ENCODE measurements at regions not wholly inside any gene's neighbourhood (a gene's known extent, or its start where the extent isn't known, plus 50 kb on each side); places are given as distances from the start of the nearest gene placed in this dataset.

DNA sequence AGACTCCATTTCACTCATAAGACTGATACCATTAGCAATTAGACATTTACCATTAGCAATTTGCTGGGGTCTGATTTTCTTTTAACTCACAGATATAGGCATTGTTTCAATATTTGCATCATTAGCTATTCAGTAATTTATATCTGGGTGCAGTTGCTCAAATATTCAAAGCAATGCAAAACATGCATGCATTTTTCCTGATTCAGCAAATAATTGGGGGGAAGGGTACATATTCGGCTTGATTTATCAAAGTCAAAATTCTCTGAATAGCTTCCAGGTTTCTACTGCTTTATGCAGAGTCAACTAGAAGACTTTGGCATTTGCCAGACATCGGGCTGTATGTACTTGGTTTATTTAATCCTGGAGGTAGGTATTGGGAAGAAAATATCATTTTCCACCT is 315.6 kb upstream of the NR2F2 start:
- DNase-seq, result no peak

DNA sequence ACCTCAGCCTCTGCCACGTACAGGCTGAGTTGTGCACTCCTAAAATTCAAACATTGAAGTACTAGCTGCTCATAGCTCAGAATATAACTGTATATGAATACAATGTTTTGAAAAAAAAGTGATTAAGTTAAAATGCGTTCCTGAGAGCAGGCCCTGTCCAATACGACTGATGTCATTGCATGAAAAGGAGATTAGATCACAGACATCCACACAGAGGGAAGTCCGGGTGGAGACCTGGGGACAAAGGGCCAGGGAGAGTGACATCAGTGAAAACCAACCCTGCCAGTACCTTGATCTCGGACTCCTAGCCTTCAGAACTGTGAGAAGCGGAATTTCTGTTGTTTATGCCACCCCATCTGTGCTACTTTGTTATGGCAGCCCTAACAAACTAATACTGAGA is 311.4 kb upstream of the NR2F2 start:
- no peak for DNase-seq

DNA sequence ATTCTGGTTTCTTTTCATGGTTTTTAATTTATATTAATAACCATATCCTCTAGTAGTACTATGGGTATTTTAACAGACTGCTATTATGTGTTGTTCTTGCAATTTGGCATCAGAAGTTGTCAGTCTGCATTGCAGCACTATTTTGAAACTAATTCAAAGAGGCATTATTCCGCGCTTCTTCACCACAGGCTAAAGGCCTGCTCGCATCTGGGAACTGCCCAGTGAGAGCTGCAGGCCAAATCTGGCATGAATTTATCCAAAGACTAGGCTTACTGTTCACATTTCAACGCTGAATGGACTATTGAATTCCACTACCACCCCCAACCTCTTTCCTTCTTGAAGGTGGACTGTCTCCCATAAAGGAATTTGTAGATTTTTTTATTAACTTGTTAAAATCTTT is 310.4 kb upstream of the NR2F2 start:
- no peak for DNase-seq

DNA sequence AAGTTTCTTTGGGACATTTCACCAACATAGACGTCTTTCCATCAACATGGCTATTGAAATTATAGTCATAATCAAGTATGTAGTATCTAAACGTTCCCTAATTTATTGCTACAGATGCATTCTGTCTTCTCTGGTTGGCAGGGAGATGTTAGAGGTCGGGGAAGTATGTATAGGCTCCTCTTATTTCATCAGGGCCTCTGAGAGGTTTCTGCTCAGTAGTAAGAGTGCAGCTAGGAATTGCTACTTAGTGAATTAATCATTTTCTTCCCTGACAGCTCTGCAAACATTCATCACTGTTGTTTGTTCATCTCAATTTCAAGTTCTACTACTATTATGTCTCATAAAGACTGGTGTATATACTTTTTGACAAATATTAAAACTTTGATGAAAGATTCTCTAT is 309.7 kb upstream of the NR2F2 start:
- no peak for DNase-seq

DNA sequence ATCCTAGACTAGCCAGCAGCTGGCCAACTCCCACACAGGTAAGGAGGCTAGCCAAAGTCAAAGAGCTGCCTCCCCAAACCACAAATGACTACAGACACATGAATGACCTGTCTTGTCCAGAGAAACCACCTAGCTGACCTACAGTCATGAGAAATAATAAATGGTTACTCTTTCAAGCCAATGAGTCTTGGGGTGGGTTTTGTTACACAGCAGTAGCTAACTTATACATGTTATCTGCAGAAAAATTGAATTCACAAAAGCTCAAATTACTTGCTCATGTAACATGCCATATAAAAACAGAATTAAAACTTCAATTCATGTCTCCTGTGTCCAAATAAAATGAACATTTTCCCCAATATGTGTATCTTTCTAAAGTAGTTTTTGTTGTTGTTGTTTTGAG is 307.4 kb upstream of the NR2F2 start:
- DNase-seq, result no peak

DNA sequence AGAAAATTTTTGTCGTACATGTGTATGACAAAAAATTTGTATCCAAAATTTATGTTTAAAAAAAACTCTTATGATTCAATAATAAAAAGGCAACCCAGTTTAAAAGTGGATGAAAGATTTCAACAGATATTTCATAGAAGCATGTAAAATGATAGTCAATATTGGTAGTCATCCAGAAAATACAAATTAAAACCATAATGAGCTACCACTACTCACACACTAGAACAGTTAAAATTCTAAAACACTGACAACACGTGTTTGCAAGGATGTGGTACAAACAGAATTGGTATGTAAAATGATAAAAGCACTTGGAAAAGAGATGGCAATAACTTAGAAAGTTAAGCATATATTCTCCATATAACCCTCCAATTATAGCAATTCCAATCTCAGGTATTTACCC is 303.0 kb upstream of the NR2F2 start:
- no peak for DNase-seq

DNA sequence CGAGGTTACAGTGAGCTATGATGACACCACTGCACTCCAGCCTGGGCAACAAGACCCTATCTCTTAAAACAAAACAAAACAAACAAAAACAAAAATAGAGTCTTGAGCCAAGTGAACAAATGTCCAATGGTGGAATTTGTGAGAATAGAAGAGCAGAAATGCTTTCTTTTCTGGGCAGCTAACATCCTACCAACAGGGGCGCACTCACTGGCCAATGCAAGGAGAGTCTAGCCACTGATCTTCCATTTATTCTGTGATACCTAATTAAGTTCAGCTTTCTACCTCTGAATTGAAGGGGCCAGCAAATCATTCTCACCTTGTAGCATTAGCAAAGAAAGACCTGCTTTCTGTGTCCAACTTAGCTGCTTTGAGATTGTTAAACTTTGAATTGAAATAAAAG is 301.9 kb upstream of the NR2F2 start:
- no peak for DNase-seq

DNA sequence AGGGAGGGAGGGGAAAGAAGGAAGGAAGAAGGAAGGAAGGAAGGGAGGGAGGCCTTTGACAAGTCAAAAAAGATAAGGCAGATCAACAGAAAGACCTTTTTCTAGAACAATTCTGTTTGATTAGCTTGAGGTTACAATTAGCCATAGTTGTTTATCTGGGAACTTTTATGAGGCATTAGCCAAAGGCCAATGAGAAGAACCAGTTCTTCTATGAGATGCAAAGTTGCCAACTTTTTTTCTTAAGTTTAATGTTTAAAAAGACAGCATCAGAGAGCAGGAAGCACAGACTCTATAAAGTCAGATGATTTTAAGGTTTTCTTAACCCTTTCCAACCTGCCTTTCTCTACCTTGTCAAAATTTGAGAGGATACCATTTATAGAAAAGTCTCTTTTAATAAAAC is 301.3 kb upstream of the NR2F2 start:
- DNase-seq, result no peak

DNA sequence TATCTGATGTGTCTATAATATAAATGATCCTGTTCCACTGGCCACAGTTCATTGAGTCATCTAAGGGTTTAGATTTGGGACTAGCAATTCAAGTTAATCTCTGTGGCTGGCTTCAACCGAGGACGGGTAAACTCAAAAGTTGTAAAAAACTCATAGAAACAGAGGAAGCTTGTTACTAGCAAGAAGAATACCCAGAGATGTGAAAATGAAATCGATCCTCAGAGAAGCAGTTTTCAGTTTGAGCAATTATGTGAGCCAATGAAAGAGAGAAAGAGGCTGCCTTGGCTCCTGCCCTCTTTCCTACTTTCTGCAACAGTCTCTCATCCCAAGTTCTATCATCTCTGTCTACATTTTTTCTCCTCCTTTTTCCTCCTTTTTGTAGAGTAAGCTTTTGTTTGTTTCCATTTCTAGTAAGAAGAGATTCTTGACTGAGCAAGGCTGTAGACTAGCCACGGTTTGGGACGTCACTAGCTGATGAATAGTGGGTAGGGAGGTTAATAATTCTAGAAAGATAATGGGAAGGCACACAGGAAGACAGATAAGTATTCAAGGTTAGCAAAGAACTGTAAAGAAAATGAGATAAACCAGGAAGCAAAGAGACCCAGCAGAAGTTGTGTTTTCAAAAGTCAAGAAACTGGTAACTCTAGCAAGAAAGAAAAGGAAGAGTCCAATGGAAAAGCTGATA is 298.9 kb upstream of the NR2F2 start:
- DNase-seq, result no peak

DNA sequence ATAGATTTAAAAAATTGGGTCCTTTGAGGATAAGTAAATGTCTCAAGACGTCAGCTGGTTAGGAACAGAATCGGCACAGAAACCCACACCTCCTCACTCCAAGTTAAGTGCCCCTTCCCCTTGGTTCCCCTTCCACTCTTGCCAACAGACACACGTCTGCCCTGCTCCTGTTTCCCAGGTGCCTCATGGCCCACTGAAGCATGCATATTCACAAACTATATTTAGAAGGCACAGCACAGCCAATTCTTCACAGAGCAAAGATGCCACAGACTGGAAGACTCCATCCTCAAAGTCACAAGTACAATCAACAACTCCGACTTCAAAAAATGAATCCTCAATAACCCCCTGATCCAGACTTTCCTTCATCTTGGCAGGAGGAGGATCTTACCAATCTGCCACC is 295.4 kb upstream of the NR2F2 start:
- no peak for DNase-seq

DNA sequence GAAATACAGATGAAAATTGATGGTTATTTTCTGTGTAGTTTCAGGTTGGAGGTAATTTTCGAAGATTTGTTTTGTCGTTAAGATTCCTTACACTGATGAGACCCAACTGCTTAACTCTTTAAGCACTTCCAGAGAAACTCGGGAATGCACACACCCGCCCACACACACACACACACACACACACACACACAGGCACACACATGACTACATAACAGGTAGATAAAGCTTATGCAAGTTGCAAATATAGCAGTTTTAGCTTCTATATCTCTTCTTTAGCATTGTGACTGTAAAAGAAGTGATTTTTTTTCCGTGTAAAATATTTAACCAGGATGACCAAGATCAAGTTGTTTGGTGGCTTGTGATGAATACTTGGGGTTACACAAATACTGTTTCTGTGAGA is 294.9 kb upstream of the NR2F2 start:
- no peak for DNase-seq

DNA sequence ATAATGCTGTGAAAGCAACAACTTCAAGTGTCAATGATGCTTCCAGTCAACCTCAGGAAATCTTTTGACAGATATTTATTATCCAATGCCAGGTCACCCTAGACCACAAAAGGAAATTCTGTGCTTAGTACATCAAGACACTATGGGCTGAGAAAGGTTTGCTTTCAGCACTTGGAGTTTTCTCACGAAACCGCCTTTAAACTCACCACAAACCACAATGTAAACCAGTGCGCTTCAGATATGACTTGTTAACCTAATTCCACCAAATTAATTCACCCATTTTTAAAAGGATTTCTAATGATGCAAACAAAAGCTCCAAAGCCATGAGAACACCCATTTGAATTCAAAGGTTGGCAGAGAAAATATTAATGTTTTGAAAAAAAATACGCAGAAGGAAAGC is 292.9 kb upstream of the NR2F2 start:
- DNase-seq, result no peak

DNA sequence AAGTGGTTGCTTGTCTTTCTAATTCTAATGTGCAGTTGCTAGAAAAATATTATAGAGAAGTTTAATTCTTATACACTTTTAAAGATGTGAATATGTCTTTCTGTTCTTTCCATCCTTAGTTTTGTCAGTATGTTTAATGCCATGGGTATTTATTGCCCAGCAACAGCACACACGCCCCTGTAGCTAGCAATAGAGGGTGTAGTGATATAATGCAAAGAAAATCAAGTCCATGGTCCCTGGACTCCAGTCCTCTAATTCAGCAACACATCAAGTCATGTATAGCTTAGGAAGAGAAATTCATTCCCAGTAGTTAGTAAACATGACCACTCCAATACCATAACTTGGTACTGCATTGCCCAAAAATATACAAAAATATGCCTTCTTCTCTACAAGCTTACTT is 292.4 kb upstream of the NR2F2 start:
- no peak for DNase-seq

DNA sequence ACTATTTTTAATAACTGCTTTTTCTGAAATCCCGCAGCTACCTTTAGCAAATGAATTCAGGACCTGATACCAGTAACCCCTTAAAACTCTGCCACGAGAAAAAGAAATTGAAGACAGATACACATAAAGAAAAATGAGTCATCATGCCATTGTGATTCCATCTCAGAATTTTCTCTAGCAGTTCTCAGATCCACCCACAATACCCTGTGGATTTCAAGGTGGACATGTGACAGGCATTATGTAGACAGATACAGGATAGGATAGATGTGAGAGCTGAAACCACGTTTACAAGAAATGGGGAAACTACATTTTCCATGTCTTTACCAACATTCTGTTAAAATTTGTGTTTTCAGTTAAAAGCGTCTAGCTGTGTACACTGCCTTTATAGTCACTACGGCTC is 291.9 kb upstream of the NR2F2 start:
- DNase-seq, result no peak

DNA sequence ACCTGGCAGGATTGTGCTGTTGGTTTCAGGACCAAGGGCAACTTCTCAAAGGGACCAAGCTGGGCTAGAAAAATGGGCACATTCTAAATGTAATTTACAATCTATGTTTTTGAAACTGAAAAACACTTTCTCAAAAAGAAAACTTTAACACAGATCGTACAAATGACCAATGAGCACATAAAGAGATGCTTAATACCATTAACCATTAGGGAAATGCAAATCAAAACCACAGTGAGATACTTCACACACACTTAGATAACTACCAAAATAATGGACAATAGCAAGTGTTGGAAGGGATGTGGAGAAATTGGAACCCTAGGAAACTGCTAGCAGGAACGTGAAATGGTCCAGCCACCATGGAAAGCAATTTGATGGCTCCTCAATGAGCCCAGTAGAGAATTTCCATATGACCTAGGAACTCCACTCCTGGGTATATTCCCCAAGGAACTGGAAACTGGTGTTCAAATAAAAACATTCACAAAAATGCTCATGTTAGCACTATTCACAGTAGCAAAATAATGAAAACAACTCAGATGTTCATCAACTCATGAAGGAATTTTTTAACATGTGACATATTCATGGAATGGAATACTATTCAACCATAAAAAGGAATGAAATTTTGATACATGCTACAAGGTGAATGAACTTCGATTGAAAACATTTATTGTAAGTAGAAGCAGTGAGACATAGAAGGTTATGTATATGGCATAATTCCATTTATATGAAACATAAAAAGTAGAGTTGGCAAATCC is 288.3 kb upstream of the NR2F2 start:
- no peak for DNase-seq

DNA sequence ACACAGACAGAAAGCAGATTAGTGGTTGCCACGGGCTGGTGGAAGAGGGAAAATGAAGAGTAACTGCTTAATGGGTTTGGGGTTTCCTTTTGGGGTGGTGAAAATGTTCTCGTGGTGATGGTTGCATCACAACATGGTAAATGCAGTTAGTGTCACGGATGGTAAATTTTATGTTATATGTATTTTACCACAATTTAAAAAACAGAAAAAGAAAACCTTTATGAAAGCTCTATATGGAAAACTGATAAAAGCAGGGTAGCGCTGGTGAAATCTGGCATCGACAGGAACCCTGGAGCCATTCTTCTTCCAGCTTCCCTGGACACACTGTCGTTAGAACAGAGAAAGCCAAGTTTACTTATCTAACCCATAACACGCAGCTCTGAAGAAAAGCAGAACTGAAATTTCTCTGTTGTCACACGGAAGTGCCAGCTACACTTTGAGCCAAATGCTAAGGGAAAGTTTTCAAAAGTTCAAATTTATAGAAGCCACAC is 287.7 kb upstream of the NR2F2 start:
- no peak for DNase-seq

DNA sequence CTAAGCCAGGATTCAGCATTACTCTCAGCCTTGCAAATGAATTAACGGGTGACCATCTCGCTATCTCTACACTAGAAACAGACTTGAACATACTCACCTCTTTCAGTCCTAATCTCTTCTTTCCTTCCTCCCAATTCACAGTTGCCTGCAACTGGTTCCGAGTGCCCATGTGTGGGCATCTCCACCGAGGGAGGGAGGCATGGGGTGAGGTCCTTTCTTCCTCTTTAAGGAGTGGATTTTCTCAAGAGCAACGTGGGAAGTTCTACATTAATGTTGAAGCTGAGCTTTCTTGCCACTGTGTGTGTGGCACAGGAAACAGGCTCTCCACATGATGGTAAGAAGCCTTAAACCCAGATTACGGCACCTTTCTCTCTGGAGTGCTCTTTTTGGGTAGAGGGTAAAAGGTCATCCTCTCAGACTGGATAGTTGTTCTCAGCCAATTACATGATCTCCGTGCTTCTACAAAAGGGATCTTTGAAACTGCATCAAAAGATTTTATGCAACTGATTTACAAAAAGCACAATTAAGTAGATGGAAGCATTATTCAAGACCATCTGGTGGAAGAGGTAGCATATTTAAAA is 286.8 kb upstream of the NR2F2 start:
- no peak for DNase-seq

DNA sequence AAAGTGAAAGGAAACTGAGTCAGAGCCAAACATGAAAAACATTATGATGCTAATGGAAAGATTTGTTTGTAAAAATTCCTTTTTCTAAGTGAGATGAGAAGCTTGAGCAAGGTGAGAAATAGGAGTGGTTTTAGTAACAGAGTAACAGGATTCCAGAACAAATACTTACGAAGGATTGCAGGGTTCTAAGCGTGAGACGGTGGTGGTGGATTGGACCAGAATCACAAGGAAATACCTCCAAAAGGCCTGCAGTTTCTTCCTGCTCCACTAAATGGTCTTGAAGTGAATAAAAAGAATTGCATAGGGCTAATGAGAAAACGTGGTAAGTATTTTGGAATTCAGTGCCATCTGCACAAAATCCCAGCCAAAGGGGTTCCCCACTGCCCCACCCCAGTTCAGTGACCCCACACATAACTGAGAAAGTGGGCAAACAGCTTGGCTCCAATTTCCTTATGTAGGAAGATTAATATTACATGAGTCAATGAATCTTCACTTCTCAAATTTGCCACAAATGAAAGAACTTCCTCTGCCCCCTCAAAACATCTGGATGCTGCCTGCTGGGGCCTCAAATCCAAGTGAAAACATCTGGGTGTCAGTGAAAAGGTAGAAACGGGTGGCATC is 283.8 kb upstream of the NR2F2 start:
- DNase-seq, result no peak

DNA sequence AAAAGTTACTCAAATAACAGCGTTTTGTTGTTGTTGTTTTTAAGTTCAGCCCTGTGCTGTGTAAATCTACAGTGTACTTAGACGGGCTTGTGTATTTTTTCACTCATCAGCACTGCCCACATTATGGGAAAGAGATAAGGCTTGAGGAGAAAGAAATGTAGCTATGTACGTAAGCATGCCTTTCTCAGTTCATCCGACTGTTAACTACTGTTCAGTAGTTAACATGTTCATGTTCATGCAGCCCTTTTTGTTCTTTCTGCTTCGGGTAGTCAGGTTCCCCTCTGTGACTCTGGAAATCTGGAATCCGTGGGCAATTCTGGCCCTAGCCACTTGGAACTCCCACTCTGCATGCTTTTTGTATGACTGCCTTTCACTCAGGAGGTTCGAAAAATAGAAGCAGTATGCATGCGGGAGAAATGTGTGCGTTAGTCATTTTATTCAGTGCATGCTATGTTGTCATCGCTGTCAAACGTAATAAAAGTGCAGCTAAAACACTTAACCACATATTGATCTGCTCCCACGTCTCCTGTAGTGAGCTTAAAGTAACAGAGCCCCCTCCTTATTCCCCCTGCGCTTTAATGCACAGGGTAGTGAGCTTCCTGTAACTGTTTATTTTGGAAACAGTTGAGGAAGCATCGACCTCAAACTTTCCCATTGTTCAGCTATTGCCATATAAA is 283.1 kb upstream of the NR2F2 start:
- DNase-seq, result no peak

DNA sequence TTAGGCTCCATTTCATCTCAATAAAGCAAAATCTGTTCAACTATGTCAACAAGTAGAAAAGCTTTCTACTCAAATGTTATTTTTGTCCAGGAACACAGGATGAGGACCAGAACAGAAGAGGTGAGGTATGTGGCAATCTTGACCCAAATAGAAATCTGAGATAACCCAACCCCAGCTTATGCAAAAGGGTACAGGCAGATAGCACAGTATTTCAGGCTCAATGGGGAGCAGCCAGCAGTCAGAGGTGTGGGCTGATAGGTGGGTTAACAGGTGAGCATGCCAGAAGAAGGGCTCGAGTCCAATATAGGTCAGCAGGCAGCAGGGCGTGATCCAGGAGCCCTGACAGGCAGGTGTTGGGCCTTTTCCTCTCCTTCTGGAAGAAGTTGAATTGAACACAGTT is 281.2 kb upstream of the NR2F2 start:
- DNase-seq, result no peak

DNA sequence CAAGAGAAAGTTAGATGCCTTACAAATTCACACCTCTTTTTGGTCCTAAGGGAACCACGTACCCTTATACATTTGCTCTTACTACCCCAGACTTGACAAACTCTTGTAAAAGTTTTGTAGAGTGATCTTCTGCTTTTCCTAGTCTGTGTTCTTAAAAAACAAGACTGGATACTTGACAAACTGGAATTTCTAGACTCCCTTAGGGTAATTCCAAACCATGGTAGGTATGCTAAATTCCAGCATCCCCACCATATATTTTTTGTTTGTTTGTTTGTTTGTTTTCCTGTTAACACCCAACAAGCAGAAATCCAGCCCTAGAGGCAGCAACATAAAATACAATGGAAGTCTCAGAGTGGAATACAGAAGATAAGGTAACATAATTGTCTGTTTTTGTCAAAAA is 280.7 kb upstream of the NR2F2 start:
- DNase-seq, result no peak

DNA sequence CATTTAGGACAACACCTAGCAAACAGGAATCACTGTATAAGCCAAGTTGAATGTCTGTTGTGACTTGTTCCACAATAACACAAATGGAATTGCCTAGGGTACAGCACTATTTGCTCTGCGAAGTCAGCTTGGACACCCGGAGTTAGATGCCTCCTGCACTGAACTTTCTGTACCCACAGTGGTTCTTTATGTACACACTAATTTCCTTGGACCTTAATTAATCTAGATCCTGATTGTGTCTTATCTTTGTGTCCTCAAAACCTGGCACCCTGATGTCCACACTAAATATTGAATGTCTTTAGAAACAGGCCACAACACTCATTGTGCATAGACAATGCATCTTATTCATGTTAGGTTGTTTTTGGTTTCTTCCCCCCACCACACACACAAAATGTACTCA is 278.9 kb upstream of the NR2F2 start:
- DNase-seq, result no peak

DNA sequence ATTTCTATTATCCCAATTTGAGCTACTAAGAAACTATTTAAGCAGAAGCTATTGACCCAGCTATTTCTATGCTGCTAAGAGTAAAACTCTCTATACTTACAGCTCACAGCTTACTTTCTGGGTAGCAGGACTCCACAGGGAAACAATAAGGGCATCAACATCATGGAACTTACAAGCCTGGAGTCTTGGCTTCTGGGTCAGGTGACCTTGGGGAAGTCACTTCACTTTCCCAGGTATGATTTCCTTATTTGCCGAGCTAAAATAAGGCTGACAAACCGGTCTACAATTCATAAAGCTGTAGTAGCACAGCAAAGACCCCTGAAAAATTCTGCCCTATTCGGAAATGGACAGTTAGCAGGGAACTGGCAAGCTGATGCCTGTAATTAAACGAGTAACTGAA is 278.3 kb upstream of the NR2F2 start:
- no peak for DNase-seq
